KG1 (cell line): ENCODE measurements at regions not wholly inside any gene's neighbourhood (a gene's known extent, or its start where the extent isn't known, plus 50 kb on each side); places are given as distances from the start of the nearest gene placed in this dataset.

ENCODE experiments used
- DNase-seq: peaks from one replicate; lab custom pipeline; 2025; lab: John Stamatoyannopoulos, UW

- DNase-seq: no peak
These were observed 238.4 kb upstream of the UMPS start for GRCh38 chr3:124491875-124492274.

GRCh38 chr3:124492824-124493223, 237.4 kb upstream of the UMPS start:
- no peak for DNase-seq

GRCh38 chr3:124496061-124496460, 234.2 kb upstream of the UMPS start:
- no peak for DNase-seq

GRCh38 chr3:124497487-124497886, 232.8 kb upstream of the UMPS start:
- DNase-seq: no peak

DNA sequence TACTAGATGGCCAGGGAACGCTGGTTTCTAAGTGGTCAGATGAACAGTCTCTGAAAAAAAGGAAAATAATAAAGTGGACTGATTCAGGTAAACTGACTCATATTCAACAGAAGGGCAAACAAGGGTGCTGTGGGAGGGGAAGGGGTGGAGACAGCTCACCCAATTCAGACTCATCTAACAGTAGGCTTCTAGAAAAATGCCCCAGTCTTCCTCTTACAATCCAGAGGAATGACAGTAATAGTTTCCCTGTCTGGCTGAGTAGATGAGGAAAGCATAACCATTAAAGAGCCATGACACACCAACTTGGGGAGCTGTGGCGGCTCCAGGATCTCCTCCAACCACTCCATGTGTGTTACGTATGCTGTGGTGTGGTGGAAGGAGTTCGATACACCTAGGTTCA, 231.4 kb upstream of the UMPS start:
- DNase-seq: no peak

GRCh38 chr3:124504332-124505059, 225.8 kb upstream of the UMPS start:
- no peak for DNase-seq

GRCh38 chr3:124509884-124510283, 220.4 kb upstream of the UMPS start:
- DNase-seq: no peak

DNA sequence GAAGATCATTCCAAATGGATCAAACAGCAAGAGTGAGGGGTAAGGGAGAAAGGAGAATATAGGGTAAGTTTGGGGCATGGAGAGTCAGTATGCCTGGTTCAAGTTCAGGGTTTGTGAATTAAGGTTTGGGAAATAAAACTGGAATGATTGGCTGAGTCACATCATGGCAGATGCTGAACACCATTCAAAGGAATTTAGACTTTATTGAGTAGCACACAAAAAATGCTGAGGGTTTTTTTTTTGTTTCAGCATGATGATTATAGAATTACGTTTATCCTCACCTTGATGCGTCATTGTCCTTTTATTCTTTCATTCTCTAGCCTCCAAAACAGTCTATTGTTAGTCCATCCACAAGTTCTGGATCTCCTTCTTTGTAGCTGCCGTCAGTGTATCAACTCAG, 220.0 kb upstream of the UMPS start:
- DNase-seq: no peak

GRCh38 chr3:124512881-124513609, 217.2 kb upstream of the UMPS start:
- DNase-seq: no peak

DNA sequence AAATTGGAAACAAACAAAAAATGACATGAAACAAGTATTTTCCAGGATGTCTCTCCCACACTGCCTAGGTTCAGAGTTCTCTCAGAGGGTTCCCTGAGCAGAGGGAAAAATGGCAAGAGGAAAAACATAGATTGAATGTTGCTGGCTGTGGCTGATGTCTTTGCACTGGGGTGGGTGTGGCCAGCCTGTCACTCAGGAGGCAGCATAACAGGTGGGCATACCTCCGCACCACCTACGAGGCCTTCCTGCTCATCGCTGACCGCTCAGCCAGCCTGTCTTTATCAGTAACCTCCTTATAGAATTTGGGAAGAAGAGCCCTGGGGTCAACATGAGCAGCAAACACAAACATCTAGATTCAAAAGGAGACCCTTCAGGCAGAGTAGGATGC, 216.6 kb upstream of the UMPS start:
- DNase-seq: no peak

- DNase-seq: no peak
These were observed 215.6 kb upstream of the UMPS start for GRCh38 chr3:124514683-124515082.

DNA sequence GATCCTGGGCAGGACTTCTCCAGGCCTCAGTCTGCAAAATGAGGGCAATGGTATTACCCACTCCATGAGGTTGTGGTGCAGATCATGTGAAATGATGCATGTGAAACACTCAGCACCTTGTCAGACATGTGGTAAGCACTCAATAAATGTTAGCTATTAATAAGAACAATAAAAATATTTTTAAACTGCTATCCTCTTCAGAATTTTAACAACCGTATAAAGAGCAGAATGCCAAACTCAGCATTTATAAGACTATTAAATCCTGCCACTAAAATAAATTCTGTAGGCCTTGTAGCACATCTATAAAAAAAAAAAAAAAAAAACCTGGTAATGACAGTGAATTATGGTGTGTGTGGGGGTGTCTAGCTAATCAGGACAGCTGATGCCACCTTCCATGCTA, 213.9 kb upstream of the UMPS start:
- no peak for DNase-seq

- DNase-seq: no peak
These were observed 212.9 kb upstream of the UMPS start for GRCh38 chr3:124517306-124517705.

- no peak for DNase-seq
These were observed 211.9 kb upstream of the UMPS start for GRCh38 chr3:124518350-124518749.

GRCh38 chr3:124519591-124520194, 210.6 kb upstream of the UMPS start:
- no peak for DNase-seq

GRCh38 chr3:124520970-124521369, 209.3 kb upstream of the UMPS start:
- DNase-seq: no peak

- DNase-seq: no peak
These were observed 208.1 kb upstream of the UMPS start for GRCh38 chr3:124522082-124522625.

- DNase-seq: no peak
These were observed 203.7 kb upstream of the UMPS start for GRCh38 chr3:124526601-124527000.

- no peak for DNase-seq
These were observed 200.3 kb upstream of the UMPS start for GRCh38 chr3:124529826-124530571.

GRCh38 chr3:124530916-124531315, 199.3 kb upstream of the UMPS start:
- no peak for DNase-seq

DNA sequence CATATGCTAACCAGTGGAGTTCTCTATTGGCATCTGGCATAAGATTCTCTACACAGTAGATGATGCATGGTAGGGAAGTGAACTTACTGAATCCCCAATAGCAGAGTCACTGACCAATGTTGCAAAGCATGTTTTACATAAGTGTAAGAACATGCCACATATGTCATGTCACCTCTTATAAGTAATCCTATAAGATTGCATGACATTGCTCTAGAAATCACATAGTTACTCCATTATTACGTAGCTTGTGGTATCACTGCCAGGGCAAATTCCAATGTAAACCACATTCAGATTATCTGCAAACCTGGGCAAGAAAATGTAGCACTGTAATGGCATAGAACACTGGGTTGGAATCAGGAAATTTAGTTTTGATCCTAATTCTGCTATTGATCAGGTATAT, 198.2 kb upstream of the UMPS start:
- no peak for DNase-seq

- DNase-seq: no peak
These were observed 194.9 kb upstream of the UMPS start for GRCh38 chr3:124535306-124535705.
